Peyer's patch (tissue), 4 donors: ENCODE measurements at regions not wholly inside any gene's neighbourhood (a gene's known extent, or its start where the extent isn't known, plus 50 kb on each side); places are given as distances from the start of the nearest gene placed in this dataset.

ENCODE experiments used
- DNase-seq, 3 donors: peaks; one replicate each; pipeline ENCODE4 v3.0.0-alpha.2; 2017 to 2019
- H3K27ac ChIP-seq, 4 donors: fragments of 200-600 bp; sonication (generic); one replicate each; pipeline ENCODE4 v1.5.1; 2016 to 2019
- H3K27me3 ChIP-seq, 2 donors: fragments of 200-600 bp; sonication (generic); one replicate each; pipeline ENCODE4 v1.5.1; 2019
- H3K36me3 ChIP-seq, 3 donors: fragments of 200-600 bp; sonication (generic); one replicate each; pipeline ENCODE4 v1.5.1; 2016 to 2019
- H3K4me1 ChIP-seq, 4 donors: fragments of 200-600 bp; sonication (generic); one replicate each; pipeline ENCODE4 v1.5.1; 2016 to 2019
- H3K4me3 ChIP-seq, 4 donors: fragments of 200-600 bp; sonication (generic); 1 replicate in 3 of 4; 2 replicates in 1 of 4; pipeline ENCODE4 v1.5.1; 2016 to 2019; ENCODE audit warnings: mild to moderate bottlenecking in 1 of 4
- H3K9me3 ChIP-seq, 4 donors: fragments of 200-600 bp; sonication (generic); one replicate each; pipeline ENCODE4 v1.5.1; 2016 to 2019; ENCODE audit warnings: mild to moderate bottlenecking in 1 of 4
- POLR2A ChIP-seq, 2 donors: fragments of 450-650 bp; IDR thresholded peaks; one replicate each; pipeline ENCODE4 v1.5.1; 2017; ENCODE audit warnings: antibody characterized with exemption in 2 of 2, mild to moderate bottlenecking in 2 of 2, moderate library complexity in 2 of 2
- TF ChIP-seq, protein P1 (sequence below), 6 experiments: fragments of 450-650 bp in 4 of 6; fragments of 200-600 bp in 2 of 6; sonication (generic) in 1 of 6; IDR thresholded peaks; one replicate each; pipeline ENCODE4 v1.5.1; 2017 to 2019; ENCODE audit warnings: antibody characterized with exemption in 6 of 6, mild to moderate bottlenecking in 3 of 6, moderate library complexity in 1 of 6

DNA sequence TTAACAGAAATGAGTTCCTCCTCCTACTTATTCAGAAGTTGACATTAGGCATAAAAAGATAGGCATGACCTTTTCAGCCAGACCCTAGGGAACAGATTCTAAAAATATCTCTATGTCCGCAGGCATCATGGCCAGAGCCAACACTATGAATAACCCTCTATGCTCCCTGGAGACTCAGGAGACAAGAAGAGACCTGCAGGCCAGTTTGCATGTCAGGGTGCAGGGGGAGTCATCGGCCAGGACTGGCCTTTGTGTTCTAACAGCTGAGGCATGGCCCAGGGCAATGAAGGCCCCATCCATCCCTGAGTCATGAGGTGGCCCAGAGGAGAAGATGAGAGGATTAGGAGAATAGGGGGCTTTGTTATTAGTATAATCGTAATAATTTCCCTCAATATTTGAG is 93.8 kb downstream of the TMEM215 start:
- H3K4me3 ChIP-seq: no peak overlapping the region
- H3K27ac ChIP-seq: no peak overlapping the region
- no peaks in the 10 kb centered on the region for H3K36me3 ChIP-seq
- TF ChIP-seq, protein P1, sequence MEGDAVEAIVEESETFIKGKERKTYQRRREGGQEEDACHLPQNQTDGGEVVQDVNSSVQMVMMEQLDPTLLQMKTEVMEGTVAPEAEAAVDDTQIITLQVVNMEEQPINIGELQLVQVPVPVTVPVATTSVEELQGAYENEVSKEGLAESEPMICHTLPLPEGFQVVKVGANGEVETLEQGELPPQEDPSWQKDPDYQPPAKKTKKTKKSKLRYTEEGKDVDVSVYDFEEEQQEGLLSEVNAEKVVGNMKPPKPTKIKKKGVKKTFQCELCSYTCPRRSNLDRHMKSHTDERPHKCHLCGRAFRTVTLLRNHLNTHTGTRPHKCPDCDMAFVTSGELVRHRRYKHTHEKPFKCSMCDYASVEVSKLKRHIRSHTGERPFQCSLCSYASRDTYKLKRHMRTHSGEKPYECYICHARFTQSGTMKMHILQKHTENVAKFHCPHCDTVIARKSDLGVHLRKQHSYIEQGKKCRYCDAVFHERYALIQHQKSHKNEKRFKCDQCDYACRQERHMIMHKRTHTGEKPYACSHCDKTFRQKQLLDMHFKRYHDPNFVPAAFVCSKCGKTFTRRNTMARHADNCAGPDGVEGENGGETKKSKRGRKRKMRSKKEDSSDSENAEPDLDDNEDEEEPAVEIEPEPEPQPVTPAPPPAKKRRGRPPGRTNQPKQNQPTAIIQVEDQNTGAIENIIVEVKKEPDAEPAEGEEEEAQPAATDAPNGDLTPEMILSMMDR (IDR thresholded peaks at IDR 0.05): no peak
- no peak for TF ChIP-seq POLR2A (IDR thresholded peaks at IDR 0.05)
- no peaks in the 10 kb centered on the region for H3K4me1 ChIP-seq
- H3K9me3 ChIP-seq: no peaks in the 10 kb centered on the region
- DNase-seq: no peak
- no peaks in the 10 kb centered on the region for H3K27me3 ChIP-seq

DNA sequence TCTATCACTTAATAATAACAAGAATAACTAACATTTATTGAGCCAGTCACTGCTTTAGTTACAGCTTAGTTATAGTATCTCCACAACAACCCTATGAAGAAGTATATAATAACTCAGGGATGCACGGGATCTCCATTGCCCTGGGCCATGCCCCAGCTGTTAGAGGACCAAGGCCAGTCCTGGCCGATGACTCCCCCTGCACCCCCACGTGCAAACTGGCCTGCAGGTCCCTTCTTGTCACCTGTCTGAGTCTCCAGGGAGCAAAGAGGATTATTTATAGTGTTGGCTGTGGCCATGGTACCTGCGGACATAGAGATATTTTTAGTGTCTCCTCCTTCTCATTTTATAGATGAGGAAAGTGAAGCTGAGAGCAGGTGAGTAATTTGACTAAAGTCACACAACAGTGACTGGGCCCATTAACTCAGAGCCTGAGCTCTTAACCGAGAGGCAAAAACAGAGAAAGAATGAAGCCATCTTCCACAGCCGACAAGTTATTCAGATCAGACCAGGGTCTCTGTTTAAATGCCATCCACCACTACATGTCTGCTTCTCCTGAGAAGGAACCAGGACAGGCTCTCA is 94.4 kb downstream of the TMEM215 start:
- H3K4me1 ChIP-seq: no peaks in the 10 kb centered on the region
- no peak for DNase-seq
- no peak for TF ChIP-seq POLR2A (IDR thresholded peaks at IDR 0.05)
- TF ChIP-seq, protein P1 (IDR thresholded peaks at IDR 0.05): no peak

DNA sequence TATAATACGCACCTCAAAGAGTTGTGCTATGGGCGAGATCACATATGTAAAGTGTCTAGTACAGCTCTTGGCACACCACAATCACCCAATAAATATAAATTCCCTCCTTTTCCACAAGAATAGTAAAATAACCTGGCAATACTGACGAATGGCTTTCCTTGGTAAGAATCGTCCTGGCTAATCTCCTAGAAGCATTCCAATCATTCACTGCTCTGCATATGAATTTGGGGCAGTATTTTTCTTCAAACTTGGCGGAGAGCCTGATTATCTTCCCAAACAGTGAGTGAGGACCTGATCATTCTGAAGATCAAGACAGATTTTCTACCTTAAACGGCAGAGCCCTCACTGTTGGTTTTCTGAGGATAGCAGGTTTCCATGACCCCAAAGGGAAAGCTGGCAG is 96.0 kb downstream of the TMEM215 start:
- Histone ChIP-seq H3K27ac (no peak overlapping the region), H3K27me3 (no peaks in the 10 kb centered on the region), H3K4me1 (no peaks in the 10 kb centered on the region), H3K4me3 (no peak overlapping the region), H3K36me3 (no peaks in the 10 kb centered on the region), H3K9me3 (no peaks in the 10 kb centered on the region)
- TF ChIP-seq, protein P1 (IDR thresholded peaks at IDR 0.05): no peak
- TF ChIP-seq POLR2A (IDR thresholded peaks at IDR 0.05): no peak
- no peak for DNase-seq

More for the DNA sequence above, 94.4 kb downstream of the TMEM215 start:
- Histone ChIP-seq H3K27me3 (no peaks in the 10 kb centered on the region), H3K9me3 (no peaks in the 10 kb centered on the region), H3K4me3 (no peak overlapping the region), H3K36me3 (no peaks in the 10 kb centered on the region), H3K27ac (no peak overlapping the region)

DNA sequence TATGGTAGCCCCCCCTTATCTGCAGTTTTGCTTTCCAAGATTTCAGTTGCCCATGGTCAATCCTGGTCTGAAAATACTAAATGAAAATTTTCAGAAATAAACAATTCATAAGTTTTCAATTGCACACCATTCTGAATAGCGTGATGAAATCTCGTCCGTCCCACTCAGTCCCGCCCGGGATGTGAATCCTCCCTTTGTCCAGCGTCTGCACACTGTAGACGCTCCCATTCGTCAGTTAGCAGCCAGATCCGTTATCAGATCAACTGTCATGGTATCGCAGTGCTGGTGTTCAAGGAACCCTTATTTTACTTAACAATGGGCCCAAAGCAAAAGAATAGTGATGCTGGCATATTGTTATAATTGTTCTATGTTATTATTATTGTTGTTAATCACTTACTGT is 98.6 kb downstream of the TMEM215 start:
- Histone ChIP-seq H3K4me3 (no peak overlapping the region), H3K27me3 (no peaks in the 10 kb centered on the region), H3K4me1 (no peaks in the 10 kb centered on the region), H3K9me3 (no peaks in the 10 kb centered on the region), H3K27ac (no peak overlapping the region), H3K36me3 (no peaks in the 10 kb centered on the region)
- TF ChIP-seq, protein P1 (IDR thresholded peaks at IDR 0.05): no peak
- no peak for TF ChIP-seq POLR2A (IDR thresholded peaks at IDR 0.05)
- no peak for DNase-seq

DNA sequence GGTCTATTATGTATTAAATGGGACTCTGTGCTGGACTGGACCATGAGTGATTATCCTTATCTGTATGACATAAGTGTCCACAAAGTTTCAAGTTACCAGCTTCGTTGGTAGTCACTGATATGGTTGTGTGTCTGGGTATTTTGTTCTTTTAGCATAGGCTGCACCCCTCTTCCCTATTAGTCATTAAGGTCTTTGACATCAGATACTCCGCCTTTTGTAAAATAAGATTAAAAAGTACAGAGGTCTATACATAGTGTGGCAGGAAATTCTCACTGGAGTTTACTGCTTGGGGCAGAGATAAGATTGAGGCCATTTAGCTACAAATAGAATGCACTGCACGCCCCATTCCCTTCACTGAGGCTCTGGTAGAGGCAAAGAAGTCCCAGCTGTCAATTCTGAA is 99.4 kb downstream of the TMEM215 start:
- H3K9me3 ChIP-seq: no peaks in the 10 kb centered on the region
- H3K36me3 ChIP-seq: no peaks in the 10 kb centered on the region
- no peaks in the 10 kb centered on the region for H3K4me1 ChIP-seq
- no peaks in the 10 kb centered on the region for H3K27me3 ChIP-seq
- TF ChIP-seq, protein P1 (IDR thresholded peaks at IDR 0.05): no peak
- TF ChIP-seq POLR2A (IDR thresholded peaks at IDR 0.05): no peak
- no peak for DNase-seq
- no peak overlapping the region for H3K4me3 ChIP-seq
- H3K27ac ChIP-seq: no peak overlapping the region

DNA sequence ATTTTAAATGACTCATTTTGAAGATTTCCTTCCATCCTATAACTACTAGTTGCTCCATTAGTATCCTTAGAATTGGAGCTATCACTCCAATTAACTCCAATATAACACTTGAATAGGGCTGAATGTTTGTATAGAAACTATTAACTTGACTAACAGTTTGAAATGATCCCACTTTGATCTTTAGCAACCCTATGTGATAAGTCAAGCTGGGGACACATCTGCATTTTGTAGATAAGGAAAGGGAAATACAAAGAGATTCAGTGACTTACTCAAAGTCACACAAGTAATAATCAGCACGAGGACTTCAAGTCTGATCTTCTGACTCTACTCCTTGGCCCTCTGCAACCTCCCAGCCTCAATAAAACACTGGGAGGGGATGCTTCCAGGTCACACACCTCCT is 101.1 kb downstream of the TMEM215 start:
- Histone ChIP-seq H3K9me3 (no peaks in the 10 kb centered on the region), H3K36me3 (no peaks in the 10 kb centered on the region), H3K4me3 (no peak overlapping the region), H3K4me1 (no peaks in the 10 kb centered on the region), H3K27me3 (no peaks in the 10 kb centered on the region), H3K27ac (no peak overlapping the region)
- TF ChIP-seq POLR2A (IDR thresholded peaks at IDR 0.05): no peak
- TF ChIP-seq, protein P1 (IDR thresholded peaks at IDR 0.05): no peak
- DNase-seq: no peak
